PC-9 (cell line): ENCODE measurements at regions not wholly inside any gene's neighbourhood (a gene's known extent, or its start where the extent isn't known, plus 50 kb on each side); places are given as distances from the start of the nearest gene placed in this dataset.

Experiments
- BruUV-seq: library from RNA; stranded (reverse); fragments of 400-500 nt; replicated peaks from 2 replicates; lab custom pipeline; 2021; lab: Mats Ljungman, UMichigan
- CTCF ChIA-PET: fragments of 300-600 bp; sonication (Branson Sonifier 250); formaldehyde crosslinking; loops from one replicate; lab custom pipeline; 2022; ENCODE audit warnings: antibody characterized with exemption; lab: Charles Lee
- POLR2A ChIA-PET: fragments of 300-600 bp; sonication (Branson Sonifier 250); formaldehyde crosslinking; loops from one replicate; lab custom pipeline; 2022; ENCODE audit warnings: antibody characterized with exemption; ENCODE audit not compliant: unreplicated experiment; lab: Charles Lee
- DNase-seq, 2 experiments: peaks; one replicate each; pipeline versions ENCODE4 v3.0.0 to v3.0.0-alpha.2; 2015 to 2022; ENCODE audit warnings: mixed read lengths in 1 of 2
- H2AFZ ChIP-seq: fragments of 200-600 bp; sonication (generic); 2 replicates; pipeline ENCODE4 v1.8.1; 2017; ENCODE audit warnings: antibody characterized with exemption
- H3F3A ChIP-seq: fragments of 200-600 bp; sonication (generic); 2 replicates; pipeline ENCODE4 v1.8.1; 2017; ENCODE audit warnings: antibody characterized with exemption, mild to moderate bottlenecking, low read depth; ENCODE audit not compliant: insufficient read depth
- H3K27ac ChIP-seq: fragments of 200-600 bp; sonication (generic); 2 replicates; pipeline ENCODE4 v1.6.1; 2016; ENCODE audit warnings: mixed run types
- H3K27me3 ChIP-seq: fragments of 200-600 bp; sonication (generic); 2 replicates; pipeline ENCODE4 v1.6.1; 2016; ENCODE audit warnings: low read depth, mixed run types; ENCODE audit not compliant: insufficient read depth
- H3K36me3 ChIP-seq: fragments of 200-600 bp; sonication (generic); 2 replicates; pipeline ENCODE4 v1.6.1; 2016; ENCODE audit warnings: low read depth, mixed run types
- H3K4me1 ChIP-seq: fragments of 200-600 bp; sonication (generic); replicated peaks from 2 replicates; pipeline ENCODE4 v1.6.1; 2016; ENCODE audit warnings: mixed run types; ENCODE audit not compliant: insufficient read depth
- H3K4me2 ChIP-seq: fragments of 200-600 bp; sonication (generic); 2 replicates; pipeline ENCODE4 v1.6.1; 2017; ENCODE audit warnings: mixed run types
- H3K4me3 ChIP-seq: fragments of 200-600 bp; sonication (generic); 2 replicates; pipeline ENCODE4 v1.6.1; 2016; ENCODE audit warnings: mixed run types
- H3K79me2 ChIP-seq: fragments of 200-600 bp; sonication (generic); 2 replicates; pipeline ENCODE4 v1.6.1; 2017; ENCODE audit warnings: low read depth, mixed run types
- H3K9me2 ChIP-seq: fragments of 200-600 bp; sonication (generic); 2 replicates; pipeline ENCODE4 v1.8.1; 2017; ENCODE audit warnings: mild to moderate bottlenecking; ENCODE audit not compliant: insufficient read depth
- H3K9me3 ChIP-seq: fragments of 200-600 bp; sonication (generic); 2 replicates; pipeline ENCODE4 v1.8.1; 2016; ENCODE audit warnings: low read depth; ENCODE audit not compliant: insufficient read depth
- H4K20me1 ChIP-seq: fragments of 200-600 bp; sonication (generic); 2 replicates; pipeline ENCODE4 v1.8.1; 2017; ENCODE audit not compliant: insufficient read depth
- EZH2 ChIP-seq: fragments of 200-600 bp; sonication (generic); IDR thresholded peaks from 2 replicates; pipeline ENCODE4 v1.8.0; 2017; ENCODE audit warnings: antibody characterized with exemption, low read depth
- intact Hi-C: fragments of 100-400 bp; cut with micrococcal nuclease; formaldehyde crosslinking; loops from one replicate; pipeline ENCODE4 v1.10.0; 2022; ENCODE audit not compliant: unreplicated experiment
- TF ChIP-seq, protein P1 (sequence below): fragments of 200-600 bp; sonication (generic); conservative IDR thresholded peaks from 2 replicates; pipeline ENCODE4 v1.6.1; 2017; ENCODE audit warnings: mixed run types, antibody characterized with exemption, mild to moderate bottlenecking, moderate library complexity

DNA sequence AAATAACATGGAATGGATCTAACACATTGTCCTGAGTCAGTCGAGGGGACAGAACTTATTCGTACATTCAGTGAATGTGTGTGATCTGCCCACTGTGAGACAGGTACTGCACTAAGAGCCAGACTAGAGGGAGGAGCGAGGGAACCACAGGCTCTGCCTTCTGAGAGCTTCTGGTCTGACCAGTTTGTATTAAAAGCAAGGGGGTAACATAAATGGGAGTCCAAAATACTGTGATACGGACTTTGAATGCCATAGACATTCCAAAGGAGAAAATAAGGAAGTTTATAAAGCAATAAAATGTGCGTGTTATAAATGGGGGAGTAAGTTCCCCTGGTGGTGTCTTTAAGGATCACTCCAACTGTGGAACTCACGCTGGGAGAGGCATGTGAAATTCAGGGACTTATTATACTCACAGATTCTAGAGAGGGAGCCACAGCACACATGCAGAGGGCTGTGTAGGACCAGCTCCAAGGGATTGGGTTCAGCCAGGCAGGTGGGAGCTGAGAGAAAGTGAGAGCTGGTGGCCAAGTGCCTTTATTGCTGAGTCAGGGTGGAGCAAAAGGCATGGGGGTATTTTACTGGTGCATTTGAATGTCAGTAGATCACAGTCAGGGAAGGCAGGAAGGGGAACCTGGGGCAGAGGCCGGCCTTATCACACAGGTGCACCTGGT is 186.5 kb upstream of the WWC1 start:
- TF ChIP-seq EZH2: no peak
- TF ChIP-seq, protein P1, sequence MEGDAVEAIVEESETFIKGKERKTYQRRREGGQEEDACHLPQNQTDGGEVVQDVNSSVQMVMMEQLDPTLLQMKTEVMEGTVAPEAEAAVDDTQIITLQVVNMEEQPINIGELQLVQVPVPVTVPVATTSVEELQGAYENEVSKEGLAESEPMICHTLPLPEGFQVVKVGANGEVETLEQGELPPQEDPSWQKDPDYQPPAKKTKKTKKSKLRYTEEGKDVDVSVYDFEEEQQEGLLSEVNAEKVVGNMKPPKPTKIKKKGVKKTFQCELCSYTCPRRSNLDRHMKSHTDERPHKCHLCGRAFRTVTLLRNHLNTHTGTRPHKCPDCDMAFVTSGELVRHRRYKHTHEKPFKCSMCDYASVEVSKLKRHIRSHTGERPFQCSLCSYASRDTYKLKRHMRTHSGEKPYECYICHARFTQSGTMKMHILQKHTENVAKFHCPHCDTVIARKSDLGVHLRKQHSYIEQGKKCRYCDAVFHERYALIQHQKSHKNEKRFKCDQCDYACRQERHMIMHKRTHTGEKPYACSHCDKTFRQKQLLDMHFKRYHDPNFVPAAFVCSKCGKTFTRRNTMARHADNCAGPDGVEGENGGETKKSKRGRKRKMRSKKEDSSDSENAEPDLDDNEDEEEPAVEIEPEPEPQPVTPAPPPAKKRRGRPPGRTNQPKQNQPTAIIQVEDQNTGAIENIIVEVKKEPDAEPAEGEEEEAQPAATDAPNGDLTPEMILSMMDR: no peak
- H3K27me3 ChIP-seq: peaks cover 87% of the 10 kb centered on the region
- no peaks in the 10 kb centered on the region for H3K9me2 ChIP-seq
- H2AFZ ChIP-seq: no peak overlapping the region
- H3K27ac ChIP-seq: no peak overlapping the region
- DNase-seq: no peak
- no peaks in the 10 kb centered on the region for H3F3A ChIP-seq
- no peaks in the 10 kb centered on the region for H3K9me3 ChIP-seq
- no peak overlapping the region for H3K4me3 ChIP-seq
- no peaks in the 10 kb centered on the region for H3K79me2 ChIP-seq
- intact Hi-C loops: no loop called here
- H4K20me1 ChIP-seq: no peaks in the 10 kb centered on the region
- ChIA-PET POLR2A (no interaction called here), CTCF (no interaction called here)
- H3K4me1 ChIP-seq: no peaks in the 10 kb centered on the region
- BruUV-seq: no TSS peak
- 0 out of 2 replicates have a peak overlapping the region, but pooled peaks have one; percentile 13 for H3K4me2 ChIP-seq
- H3K36me3 ChIP-seq: no peaks in the 10 kb centered on the region

DNA sequence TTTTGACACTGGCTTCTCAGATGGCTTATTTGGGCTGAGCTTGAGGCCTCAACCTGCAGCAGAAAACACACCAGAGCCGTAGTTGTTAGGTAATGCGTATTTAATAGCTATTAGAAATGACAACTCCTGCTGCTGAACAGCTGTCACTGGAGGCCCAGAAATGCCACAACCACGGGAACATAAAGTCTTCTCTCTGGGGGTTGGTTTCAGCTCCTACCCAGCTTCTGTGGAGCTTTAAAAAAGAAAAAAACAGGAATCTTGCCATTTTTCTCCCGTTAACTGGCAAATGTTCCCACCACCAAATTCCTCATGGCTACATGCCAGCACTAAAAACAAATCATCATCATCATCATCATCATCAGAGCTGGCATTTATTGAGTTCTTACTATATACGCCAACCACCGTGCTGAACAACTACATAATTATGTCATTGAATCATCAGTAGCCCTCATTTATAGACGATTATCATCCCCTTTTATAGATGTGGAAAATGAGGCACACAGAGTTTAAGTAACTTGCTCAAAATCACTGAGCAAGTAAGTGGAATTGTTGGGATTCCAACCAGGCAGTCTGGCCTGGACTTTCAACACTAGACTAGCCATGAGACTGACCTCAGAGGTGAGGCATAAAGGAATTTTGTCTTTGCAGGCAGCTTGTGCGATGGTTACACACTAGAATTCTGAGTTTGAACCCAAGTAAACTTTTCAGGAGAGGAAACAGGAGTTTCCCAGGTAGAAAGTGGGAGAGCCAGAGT is 185.3 kb upstream of the WWC1 start:
- Histone ChIP-seq H3K27me3 (peaks cover 95% of the 10 kb centered on the region), H3K4me1 (no peaks in the 10 kb centered on the region), H3K36me3 (no peaks in the 10 kb centered on the region), H3K9me3 (no peaks in the 10 kb centered on the region), H3K9me2 (no peaks in the 10 kb centered on the region), H3K4me2 (no peak overlapping the region), H4K20me1 (no peaks in the 10 kb centered on the region), H3K79me2 (no peaks in the 10 kb centered on the region), H3F3A (no peaks in the 10 kb centered on the region), H3K27ac (no peak overlapping the region), H3K4me3 (no peak overlapping the region), H2AFZ (no peak overlapping the region)
- ChIA-PET CTCF (no interaction called here), POLR2A (no interaction called here)
- peak in 1 of 2 experiments; percentile 61 for DNase-seq
- TF ChIP-seq EZH2: no peak
- TF ChIP-seq, protein P1: no peak
- BruUV-seq: no TSS peak
- intact Hi-C loops: no loop called here

DNA sequence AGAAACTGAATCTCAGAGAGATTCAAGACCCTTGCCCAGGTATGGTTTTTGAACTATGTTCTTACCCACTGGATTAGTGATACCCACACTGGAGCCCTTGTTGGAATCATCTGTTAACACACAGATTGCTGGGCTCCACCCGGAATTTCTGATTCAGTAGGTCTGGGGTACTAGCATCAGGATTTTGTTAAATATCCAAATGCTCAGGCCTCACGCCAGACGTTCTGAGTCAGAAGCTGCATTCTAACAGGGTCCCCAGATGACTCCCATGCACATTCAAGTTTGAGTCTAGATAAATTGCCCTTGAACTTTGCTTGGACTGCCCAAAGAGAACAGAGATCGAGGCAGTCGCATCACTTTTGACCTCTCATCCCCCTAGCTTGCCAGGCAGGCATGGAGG is 182.0 kb upstream of the WWC1 start:
- intact Hi-C loops: no loop called here
- Histone ChIP-seq H3K4me2 (no peak overlapping the region), H3K27me3 (peaks cover 74% of the 10 kb centered on the region), H3F3A (no peaks in the 10 kb centered on the region), H3K4me1 (no peaks in the 10 kb centered on the region), H3K4me3 (no peak overlapping the region), H3K79me2 (no peaks in the 10 kb centered on the region), H4K20me1 (no peaks in the 10 kb centered on the region), H3K9me3 (no peaks in the 10 kb centered on the region), H2AFZ (no peak overlapping the region), H3K9me2 (no peaks in the 10 kb centered on the region), H3K27ac (no peak overlapping the region), H3K36me3 (no peaks in the 10 kb centered on the region)
- POLR2A ChIA-PET: no interaction called here
- CTCF ChIA-PET: no interaction called here
- DNase-seq: no peak
- TF ChIP-seq EZH2: no peak
- TF ChIP-seq, protein P1: no peak
- no TSS peak for BruUV-seq
